NCI-H748 (cell line): ENCODE measurements at regions not wholly inside any gene's neighbourhood (a gene's known extent, or its start where the extent isn't known, plus 50 kb on each side); places are given as distances from the start of the nearest gene placed in this dataset.

Experiments
- DNase-seq: peaks from one replicate; lab custom pipeline; 2025; ENCODE audit not compliant: unreplicated experiment; lab: John Stamatoyannopoulos, UW

- DNase-seq: peak; percentile 27
These were observed 369.7 kb downstream of the ALG10 start for GRCh38 chr12:34391771-34392581.

- no peak for DNase-seq
These were observed 370.4 kb downstream of the ALG10 start for GRCh38 chr12:34392741-34393085.

GRCh38 chr12:34393086-34393820, 371.0 kb downstream of the ALG10 start:
- no peak for DNase-seq

- DNase-seq: no peak
These were observed 371.5 kb downstream of the ALG10 start for GRCh38 chr12:34393821-34394150.

- no peak for DNase-seq
These were observed 372.1 kb downstream of the ALG10 start for GRCh38 chr12:34394211-34395055.

GRCh38 chr12:34395056-34396005, 373.0 kb downstream of the ALG10 start:
- no peak for DNase-seq

GRCh38 chr12:34396006-34396860, 373.9 kb downstream of the ALG10 start:
- DNase-seq: no peak

GRCh38 chr12:34396861-34397590, 374.7 kb downstream of the ALG10 start:
- no peak for DNase-seq

- no peak for DNase-seq
These were observed 375.5 kb downstream of the ALG10 start for GRCh38 chr12:34397591-34398365.

- no peak for DNase-seq
These were observed 376.0 kb downstream of the ALG10 start for GRCh38 chr12:34398366-34398705.

- no peak for DNase-seq
These were observed 376.7 kb downstream of the ALG10 start for GRCh38 chr12:34398706-34399630.

- no peak for DNase-seq
These were observed 377.5 kb downstream of the ALG10 start for GRCh38 chr12:34399631-34400410.

- DNase-seq: no peak
These were observed 378.1 kb downstream of the ALG10 start for GRCh38 chr12:34400411-34400881.

- DNase-seq: no peak
These were observed 378.8 kb downstream of the ALG10 start for GRCh38 chr12:34400986-34401658.

- DNase-seq: no peak
These were observed 379.4 kb downstream of the ALG10 start for GRCh38 chr12:34401659-34402227.
